HG02610 (cell line): ENCODE measurements at regions not wholly inside any gene's neighbourhood (a gene's known extent, or its start where the extent isn't known, plus 50 kb on each side); places are given as distances from the start of the nearest gene placed in this dataset.
"Not testable (repeated sequence)": the region's sequence is repeated elsewhere in the genome, so short reads cannot be mapped to it uniquely, and the experiment has no call there.

ENCODE experiments used
- ATAC-seq: cut with Tn5 transposase; IDR thresholded peaks from one replicate; pipeline ENCODE4 v1.9.1; 2021; ENCODE audit warnings: mild to moderate bottlenecking, moderate library complexity; ENCODE audit not compliant: unreplicated experiment

GRCh38 chr3:167012691-167013090 is 367.4 kb downstream of the ZBBX start:
- no peak for ATAC-seq

DNA sequence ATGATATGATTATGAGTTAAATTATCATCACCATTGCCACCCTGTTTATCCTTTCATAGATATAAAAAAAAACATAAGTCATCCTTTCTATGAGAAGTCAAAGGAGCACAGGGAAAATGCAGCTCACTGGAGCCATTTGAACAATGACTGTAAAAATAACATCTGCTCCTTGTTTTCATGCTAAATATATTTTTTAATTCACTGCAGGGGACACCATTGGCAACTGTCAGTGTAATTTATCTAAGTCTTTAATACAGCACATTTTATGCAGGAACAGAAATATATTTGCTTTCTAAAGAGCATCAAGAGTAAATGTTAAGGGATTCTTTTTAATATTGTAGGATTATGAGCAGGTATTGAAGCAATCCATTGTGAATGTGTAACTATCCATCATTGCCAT is 371.3 kb downstream of the ZBBX start:
- no peak for ATAC-seq

DNA sequence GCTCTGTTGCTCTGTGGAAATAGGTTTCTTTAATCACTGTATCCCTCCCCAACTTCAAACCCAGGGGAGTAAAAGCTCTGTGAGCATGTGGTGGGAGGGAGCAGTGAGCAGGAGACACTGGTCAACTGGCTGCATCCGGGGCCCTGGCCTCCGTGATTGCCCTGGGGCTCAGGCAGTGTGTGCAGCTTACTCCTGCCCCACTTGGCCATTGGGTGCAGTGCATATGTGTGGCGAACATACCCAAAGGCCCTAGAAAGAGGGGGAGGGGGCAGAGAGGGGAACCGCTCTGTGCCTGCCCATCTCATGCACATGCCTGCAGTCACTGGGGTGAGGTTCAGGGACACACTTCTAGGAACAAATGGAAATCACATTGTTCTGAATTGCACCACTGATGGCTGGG is 378.7 kb downstream of the ZBBX start:
- ATAC-seq = no peak

GRCh38 chr3:166993015-166993630 is 387.0 kb downstream of the ZBBX start:
- ATAC-seq = no peak

- ATAC-seq = no peak
Measured at GRCh38 chr3:166986000-166986399, 394.1 kb downstream of the ZBBX start.

- not testable (repeated sequence) for ATAC-seq
Measured at GRCh38 chr3:166975796-166976195, 404.3 kb downstream of the ZBBX start.

DNA sequence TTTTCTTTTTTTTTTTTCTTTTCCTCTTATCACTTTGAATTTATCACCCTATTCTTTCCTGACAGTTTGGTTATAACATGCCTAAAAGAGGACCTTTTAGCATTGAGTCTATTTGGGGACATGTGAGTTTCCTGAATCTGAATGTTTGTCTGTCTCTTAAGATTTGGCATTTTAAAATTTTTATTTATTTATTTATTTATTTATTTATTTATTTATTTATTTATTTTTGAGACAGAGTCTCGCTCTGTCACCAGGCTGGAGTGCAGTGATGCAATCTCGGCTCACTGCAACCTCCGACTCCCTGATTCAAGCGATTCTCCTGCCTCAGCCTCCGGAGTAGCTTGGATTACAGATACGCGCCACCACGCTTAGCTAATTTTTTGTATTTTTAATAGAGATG is 412.4 kb downstream of the ZBBX start:
- not testable (repeated sequence) for ATAC-seq

DNA sequence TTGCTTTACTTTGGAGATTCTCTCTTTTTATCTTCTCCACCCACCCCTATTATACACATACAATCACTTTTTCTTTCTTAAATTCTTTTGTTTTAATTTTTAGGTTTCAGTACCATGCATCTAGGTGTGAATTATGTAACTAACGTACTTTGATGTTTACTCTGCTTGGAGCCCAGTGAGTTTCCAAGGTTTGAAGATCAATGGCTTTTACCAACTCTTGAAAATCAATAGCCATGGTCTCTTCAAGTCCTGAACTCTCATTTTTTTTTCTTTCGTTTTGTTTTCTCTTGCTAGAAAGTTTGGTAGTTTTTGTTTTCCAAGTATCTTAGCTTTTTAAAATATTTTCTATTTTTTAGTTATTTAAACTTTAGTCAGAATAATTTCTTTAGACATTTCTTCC is 417.2 kb downstream of the ZBBX start:
- ATAC-seq = no peak

GRCh38 chr3:166957121-166957520 is 423.0 kb downstream of the ZBBX start:
- no peak for ATAC-seq

- no peak for ATAC-seq
Measured at GRCh38 chr3:166955201-166955939, 424.7 kb downstream of the ZBBX start.

GRCh38 chr3:166934879-166935278 is 445.2 kb downstream of the ZBBX start:
- no peak for ATAC-seq

- ATAC-seq = no peak
Measured at GRCh38 chr3:166917437-166917836, 462.7 kb downstream of the ZBBX start.

DNA sequence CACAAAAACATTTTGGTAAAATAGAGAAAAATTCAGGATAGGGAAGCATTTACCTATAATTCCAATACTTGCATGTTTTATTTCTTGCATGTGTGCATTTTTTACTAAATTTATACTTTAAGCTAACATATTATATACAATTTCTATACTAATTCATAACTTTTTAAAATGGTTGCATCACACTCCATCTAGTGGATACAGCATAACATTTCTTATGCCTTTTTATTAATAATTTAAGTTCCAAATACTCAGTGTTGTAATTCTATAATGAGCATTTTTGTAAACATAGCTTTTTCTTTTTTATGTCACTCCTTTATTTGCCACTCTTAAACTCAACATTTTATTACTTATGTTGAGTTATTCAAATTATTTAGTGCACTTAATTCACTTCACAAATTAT is 477.7 kb downstream of the ZBBX start:
- no peak for ATAC-seq

GRCh38 chr3:166900866-166901577 is 479.1 kb downstream of the ZBBX start:
- ATAC-seq = no peak

- no peak for ATAC-seq
Measured at GRCh38 chr3:166897811-166898210, 482.3 kb downstream of the ZBBX start.

GRCh38 chr3:166889241-166889640 is 490.9 kb downstream of the ZBBX start:
- ATAC-seq = no peak

GRCh38 chr3:166879661-166880060 is 500.4 kb downstream of the ZBBX start:
- no peak for ATAC-seq

DNA sequence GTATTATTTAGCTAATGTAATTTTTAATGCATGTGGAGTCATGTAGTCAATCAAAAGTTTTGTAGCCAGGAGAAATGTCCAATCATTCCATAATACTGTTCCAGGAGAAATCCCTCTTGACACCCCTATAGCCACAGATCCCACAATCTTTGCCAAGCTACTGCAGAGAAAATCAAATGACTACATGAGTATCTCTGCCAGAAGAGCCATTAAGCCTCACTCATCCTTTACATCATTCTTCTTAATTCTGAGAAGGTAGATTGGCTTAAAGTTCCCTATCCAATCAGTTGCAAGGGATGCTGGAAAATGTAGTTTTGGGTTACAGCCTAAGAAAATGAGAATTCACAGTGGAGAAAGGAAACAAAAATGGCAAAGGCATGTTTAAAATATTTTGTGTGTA is 502.1 kb downstream of the ZBBX start:
- no peak for ATAC-seq

- ATAC-seq = no peak
Measured at GRCh38 chr3:166864473-166865467, 515.3 kb downstream of the ZBBX start.

GRCh38 chr3:166860217-166860616 is 519.9 kb downstream of the ZBBX start:
- ATAC-seq = no peak

GRCh38 chr3:166844329-166844728 is 535.8 kb downstream of the ZBBX start:
- ATAC-seq = no peak
